Stimulated activated CD8-positive, alpha-beta memory T cell treated with anti-CD3 and anti-CD28 coated beads, Interleukin-7, amount 100 ng/mL, for 4 hours (primary cell): ENCODE measurements at regions not wholly inside any gene's neighbourhood (a gene's known extent, or its start where the extent isn't known, plus 50 kb on each side); places are given as distances from the start of the nearest gene placed in this dataset.
A peak's percentile ranks its signal among the peaks of the same experiment; 100 is the strongest.
"Not testable (repeated sequence)": the region's sequence is repeated elsewhere in the genome, so short reads cannot be mapped to it uniquely, and the experiment has no call there.

Experiments used
- DNase-seq, 2 donors: peaks; one replicate each; pipeline ENCODE4 v3.0.0-alpha.2; 2020; ENCODE audit warnings: low read depth in 2 of 2

GRCh38 chr5:152178350-152178699, 226.8 kb downstream of the NMUR2 start:
- no peak for DNase-seq

GRCh38 chr5:152177626-152178349, 227.3 kb downstream of the NMUR2 start:
- no peak for DNase-seq

GRCh38 chr5:152171888-152172287, 233.2 kb downstream of the NMUR2 start:
- no peak for DNase-seq

- DNase-seq: no peak
Observed at GRCh38 chr5:152170350-152170749, 234.7 kb downstream of the NMUR2 start.

- DNase-seq: no peak
Observed at GRCh38 chr5:152164860-152165259, 240.2 kb upstream of the GLRA1 start.

- DNase-seq: not testable (repeated sequence)
Observed at GRCh38 chr5:152159894-152160293, 235.2 kb upstream of the GLRA1 start.

GRCh38 chr5:152154452-152154851, 229.8 kb upstream of the GLRA1 start:
- DNase-seq: not testable (repeated sequence)

GRCh38 chr5:152151940-152152339, 227.3 kb upstream of the GLRA1 start:
- no peak for DNase-seq

- DNase-seq: no peak
Observed at GRCh38 chr5:152151113-152151512, 226.5 kb upstream of the GLRA1 start.

- DNase-seq: no peak
Observed at GRCh38 chr5:152147286-152147685, 222.6 kb upstream of the GLRA1 start.

GRCh38 chr5:152146566-152146965, 221.9 kb upstream of the GLRA1 start:
- DNase-seq: no peak

- DNase-seq: no peak
Observed at GRCh38 chr5:152144556-152144955, 219.9 kb upstream of the GLRA1 start.

- no peak for DNase-seq
Observed at GRCh38 chr5:152144030-152144429, 219.4 kb upstream of the GLRA1 start.

- peak; percentile 8 to 13 for DNase-seq
Observed at GRCh38 chr5:152142840-152143469, 218.3 kb upstream of the GLRA1 start.

- DNase-seq: no peak
Observed at GRCh38 chr5:152140347-152140746, 215.7 kb upstream of the GLRA1 start.

- DNase-seq: no peak
Observed at GRCh38 chr5:152137063-152137462, 212.4 kb upstream of the GLRA1 start.

- DNase-seq: no peak
Observed at GRCh38 chr5:152136321-152136720, 211.7 kb upstream of the GLRA1 start.

- no peak for DNase-seq
Observed at GRCh38 chr5:152135827-152136226, 211.2 kb upstream of the GLRA1 start.

GRCh38 chr5:152125661-152126205, 201.1 kb upstream of the GLRA1 start:
- DNase-seq: no peak

- no peak for DNase-seq
Observed at GRCh38 chr5:152124409-152125041, 199.9 kb upstream of the GLRA1 start.

GRCh38 chr5:152118676-152119470, 194.2 kb upstream of the GLRA1 start:
- no peak for DNase-seq

- DNase-seq: no peak
Observed at GRCh38 chr5:152116934-152117333, 192.3 kb upstream of the GLRA1 start.
